Natural killer cell (primary cell): ENCODE measurements at regions not wholly inside any gene's neighbourhood (a gene's known extent, or its start where the extent isn't known, plus 50 kb on each side); places are given as distances from the start of the nearest gene placed in this dataset.

Source experiments
- ATAC-seq, 3 donors: fragments of 150-1000 bp in 2 of 3; fragments of 200-7000 bp in 1 of 3; cut with Tn5 transposase; 1 replicate in 1 of 3; 2 replicates in 2 of 3; pipeline ENCODE4 v1.10.0; 2021; ENCODE audit warnings: mild to moderate bottlenecking in 2 of 3, moderate library complexity in 2 of 3
- DNase-seq, 2 donors: peaks; one replicate each; pipeline versions ENCODE4 v3.0.0 to v3.0.0-alpha.2; 2013 to 2021; ENCODE audit warnings: mixed read lengths in 1 of 2
- H3K27ac ChIP-seq: one replicate; pipeline ENCODE4 v1.5.1; 2013; ENCODE audit warnings: mild to moderate bottlenecking, low read length
- H3K27me3 ChIP-seq: one replicate; pipeline ENCODE4 v1.6.1; 2013; ENCODE audit warnings: low read length; ENCODE audit not compliant: control insufficient read depth, insufficient read depth
- H3K36me3 ChIP-seq: one replicate; pipeline ENCODE4 v1.6.1; 2013; ENCODE audit warnings: low read length; ENCODE audit not compliant: control insufficient read depth, insufficient read depth
- H3K4me1 ChIP-seq: one replicate; pipeline ENCODE4 v1.6.1; 2013; ENCODE audit warnings: low read length; ENCODE audit not compliant: control insufficient read depth, insufficient read depth
- H3K4me3 ChIP-seq: one replicate; pipeline ENCODE4 v1.5.1; 2013; ENCODE audit warnings: low read length
- H3K9me3 ChIP-seq: one replicate; pipeline ENCODE4 v1.6.1; 2013; ENCODE audit warnings: low read length; ENCODE audit not compliant: control insufficient read depth, insufficient read depth
- H3K27ac Mint-ChIP-seq, 2 donors: one replicate each; pipeline ENCODE4 v1.8.0; 2022; ENCODE audit warnings: mild to moderate bottlenecking in 2 of 2, mixed read lengths in 2 of 2, moderate library complexity in 1 of 2
- H3K27me3 Mint-ChIP-seq, 2 donors: one replicate each; pipeline ENCODE4 v1.8.0; 2022; ENCODE audit warnings: low read depth in 2 of 2, mixed read lengths in 2 of 2
- H3K36me3 Mint-ChIP-seq: one replicate; pipeline ENCODE4 v1.8.0; 2022; ENCODE audit warnings: mixed read lengths
- H3K4me1 Mint-ChIP-seq, 2 donors: one replicate each; pipeline ENCODE4 v1.8.0; 2022; ENCODE audit warnings: mixed read lengths in 2 of 2
- H3K4me3 Mint-ChIP-seq: one replicate; pipeline ENCODE4 v1.8.0; 2022; ENCODE audit warnings: mild to moderate bottlenecking, moderate library complexity, mixed read lengths
- H3K9me3 Mint-ChIP-seq, 2 donors: one replicate each; pipeline ENCODE4 v1.8.0; 2022; ENCODE audit warnings: mixed read lengths in 2 of 2
- WGBS: methylation state at CpG from one replicate; pipeline ENCODE4 v1.1.7; 2013; ENCODE audit warnings: missing lambda C conversion rate; ENCODE audit not compliant: insufficient coverage; 5-methylcytosine and 5-hydroxymethylcytosine counted together
- intact Hi-C: fragments of 100-400 bp; cut with micrococcal nuclease; formaldehyde crosslinking; loops from one replicate; pipeline ENCODE4 v1.14.2; 2022
- TF ChIP-seq, protein P1 (sequence below): fragments of 200-600 bp; IDR thresholded peaks from one replicate; pipeline ENCODE4 v1.8.0; 2022; ENCODE audit warnings: antibody characterized with exemption

DNA sequence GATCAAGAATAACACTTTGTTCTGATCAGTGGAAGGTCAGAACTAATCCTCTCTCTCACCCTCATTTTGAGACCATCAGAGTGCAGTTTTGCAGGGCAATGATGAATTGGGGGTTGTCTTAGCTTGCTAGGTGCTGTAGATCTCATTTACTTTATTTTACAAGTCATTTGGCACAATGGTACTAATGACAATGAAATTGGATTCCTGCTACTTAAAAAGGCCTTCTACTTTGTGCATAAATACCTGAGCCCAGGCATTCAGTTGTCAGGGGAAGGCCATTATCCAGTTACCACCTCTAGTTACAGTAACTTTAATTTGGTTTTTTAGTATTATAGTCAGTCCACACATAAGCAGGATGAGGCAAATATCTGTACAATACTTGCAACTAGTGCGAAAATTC, 240.0 kb downstream of the HDGFL1 start:
- H3K9me3 ChIP-seq = no peaks in the 10 kb centered on the region
- no peaks in the 10 kb centered on the region for H3K27me3 ChIP-seq
- DNase-seq = no peak
- 73% methylated on average over 1 of the region's 1 CpG for WGBS
- H3K9me3 Mint-ChIP-seq = peaks cover 7 to 10% of the 10 kb centered on the region in 2 donors
- no peaks in the 10 kb centered on the region for H3K36me3 Mint-ChIP-seq
- no peaks in the 10 kb centered on the region for H3K4me1 ChIP-seq
- H3K36me3 ChIP-seq = no peaks in the 10 kb centered on the region
- H3K4me3 Mint-ChIP-seq = no peak overlapping the region
- no peaks in the 10 kb centered on the region for H3K27me3 Mint-ChIP-seq
- H3K4me1 Mint-ChIP-seq = no peaks in the 10 kb centered on the region
- no peak overlapping the region for H3K27ac ChIP-seq
- no peak overlapping the region for H3K4me3 ChIP-seq
- ATAC-seq = no peak
- intact Hi-C loops = no loop called here
- TF ChIP-seq, protein P1, sequence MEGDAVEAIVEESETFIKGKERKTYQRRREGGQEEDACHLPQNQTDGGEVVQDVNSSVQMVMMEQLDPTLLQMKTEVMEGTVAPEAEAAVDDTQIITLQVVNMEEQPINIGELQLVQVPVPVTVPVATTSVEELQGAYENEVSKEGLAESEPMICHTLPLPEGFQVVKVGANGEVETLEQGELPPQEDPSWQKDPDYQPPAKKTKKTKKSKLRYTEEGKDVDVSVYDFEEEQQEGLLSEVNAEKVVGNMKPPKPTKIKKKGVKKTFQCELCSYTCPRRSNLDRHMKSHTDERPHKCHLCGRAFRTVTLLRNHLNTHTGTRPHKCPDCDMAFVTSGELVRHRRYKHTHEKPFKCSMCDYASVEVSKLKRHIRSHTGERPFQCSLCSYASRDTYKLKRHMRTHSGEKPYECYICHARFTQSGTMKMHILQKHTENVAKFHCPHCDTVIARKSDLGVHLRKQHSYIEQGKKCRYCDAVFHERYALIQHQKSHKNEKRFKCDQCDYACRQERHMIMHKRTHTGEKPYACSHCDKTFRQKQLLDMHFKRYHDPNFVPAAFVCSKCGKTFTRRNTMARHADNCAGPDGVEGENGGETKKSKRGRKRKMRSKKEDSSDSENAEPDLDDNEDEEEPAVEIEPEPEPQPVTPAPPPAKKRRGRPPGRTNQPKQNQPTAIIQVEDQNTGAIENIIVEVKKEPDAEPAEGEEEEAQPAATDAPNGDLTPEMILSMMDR = no peak
- no peak overlapping the region for H3K27ac Mint-ChIP-seq

GRCh38 chr6:22819209-22819608, 249.8 kb downstream of the HDGFL1 start:
- Histone ChIP-seq H3K27ac (no peak overlapping the region), H3K4me1 (no peaks in the 10 kb centered on the region), H3K4me3 (no peak overlapping the region), H3K27me3 (no peaks in the 10 kb centered on the region), H3K36me3 (no peaks in the 10 kb centered on the region), H3K9me3 (peaks cover 3% of the 10 kb centered on the region)
- TF ChIP-seq, protein P1 = no peak
- ATAC-seq (no peak), DNase-seq (no peak)
- H3K36me3 Mint-ChIP-seq = no peaks in the 10 kb centered on the region
- H3K27me3 Mint-ChIP-seq = no peaks in the 10 kb centered on the region
- no peaks in the 10 kb centered on the region for H3K4me1 Mint-ChIP-seq
- no peak overlapping the region for H3K4me3 Mint-ChIP-seq
- H3K9me3 Mint-ChIP-seq = peaks cover 9 to 16% of the 10 kb centered on the region in 2 donors
- intact Hi-C loops = no loop called here
- 78% methylated on average over 1 of the region's 1 CpG for WGBS
- H3K27ac Mint-ChIP-seq = no peak overlapping the region

GRCh38 chr6:22821664-22822320, 252.4 kb downstream of the HDGFL1 start:
- Histone ChIP-seq H3K36me3 (no peaks in the 10 kb centered on the region), H3K27me3 (no peaks in the 10 kb centered on the region), H3K9me3 (peaks cover 3% of the 10 kb centered on the region), H3K27ac (no peak overlapping the region), H3K4me3 (no peak overlapping the region), H3K4me1 (no peaks in the 10 kb centered on the region)
- intact Hi-C loops = no loop called here
- ATAC-seq = no peak
- Mint-ChIP-seq H3K36me3 (no peaks in the 10 kb centered on the region), H3K27me3 (no peaks in the 10 kb centered on the region), H3K9me3 (peaks cover 5 to 11% of the 10 kb centered on the region in 2 donors), H3K4me3 (no peak overlapping the region), H3K4me1 (no peaks in the 10 kb centered on the region), H3K27ac (no peak overlapping the region)
- 100% methylated on average over 1 of the region's 3 CpGs for WGBS
- DNase-seq = no peak
- TF ChIP-seq, protein P1 = no peak

GRCh38 chr6:22825210-22825609, 255.8 kb downstream of the HDGFL1 start:
- Histone ChIP-seq H3K27ac (no peak overlapping the region), H3K27me3 (no peaks in the 10 kb centered on the region), H3K4me1 (no peaks in the 10 kb centered on the region), H3K4me3 (no peak overlapping the region), H3K9me3 (peaks cover 3% of the 10 kb centered on the region), H3K36me3 (no peaks in the 10 kb centered on the region)
- no peaks in the 10 kb centered on the region for H3K27me3 Mint-ChIP-seq
- H3K4me1 Mint-ChIP-seq = no peaks in the 10 kb centered on the region
- TF ChIP-seq, protein P1 = no peak
- intact Hi-C loops = no loop called here
- H3K4me3 Mint-ChIP-seq = no peak overlapping the region
- 66% methylated on average over 3 of the region's 3 CpGs for WGBS
- ATAC-seq (no peak), DNase-seq (no peak)
- H3K9me3 Mint-ChIP-seq = peaks cover 2 to 3% of the 10 kb centered on the region in 2 donors
- no peaks in the 10 kb centered on the region for H3K36me3 Mint-ChIP-seq
- H3K27ac Mint-ChIP-seq = no peak overlapping the region
